Effector CD8-positive, alpha-beta T cell (primary cell): ENCODE measurements at regions not wholly inside any gene's neighbourhood (a gene's known extent, or its start where the extent isn't known, plus 50 kb on each side); places are given as distances from the start of the nearest gene placed in this dataset.
"Not testable (repeated sequence)": the region's sequence is repeated elsewhere in the genome, so short reads cannot be mapped to it uniquely, and the experiment has no call there.

Experiments used
- DNase-seq: peaks from one replicate; lab custom pipeline; 2025; lab: John Stamatoyannopoulos, UW

GRCh38 chr3:101950510-101950909, 101.2 kb downstream of the NFKBIZ start:
- no peak for DNase-seq

GRCh38 chr3:101950985-101951733, 101.8 kb downstream of the NFKBIZ start:
- DNase-seq = no peak

- no peak for DNase-seq
These were observed 105.0 kb downstream of the NFKBIZ start for GRCh38 chr3:101954361-101954760.

- no peak for DNase-seq
These were observed 105.6 kb downstream of the NFKBIZ start for GRCh38 chr3:101954936-101955335.

GRCh38 chr3:101962055-101962454, 112.7 kb downstream of the NFKBIZ start:
- no peak for DNase-seq

- no peak for DNase-seq
These were observed 114.6 kb downstream of the NFKBIZ start for GRCh38 chr3:101963902-101964362.

- no peak for DNase-seq
These were observed 115.5 kb downstream of the NFKBIZ start for GRCh38 chr3:101964861-101965260.

GRCh38 chr3:101966226-101966625, 116.9 kb downstream of the NFKBIZ start:
- no peak for DNase-seq

GRCh38 chr3:101970212-101970611, 120.9 kb downstream of the NFKBIZ start:
- DNase-seq = no peak

- DNase-seq = no peak
These were observed 121.6 kb downstream of the NFKBIZ start for GRCh38 chr3:101970905-101971304.

GRCh38 chr3:101972430-101973162, 123.3 kb downstream of the NFKBIZ start:
- no peak for DNase-seq

- no peak for DNase-seq
These were observed 123.8 kb downstream of the NFKBIZ start for GRCh38 chr3:101973163-101973505.

GRCh38 chr3:101975415-101975814, 126.1 kb downstream of the NFKBIZ start:
- DNase-seq = not testable (repeated sequence)

GRCh38 chr3:101976473-101976872, 127.2 kb downstream of the NFKBIZ start:
- DNase-seq = no peak

- no peak for DNase-seq
These were observed 129.0 kb downstream of the NFKBIZ start for GRCh38 chr3:101978348-101978747.

GRCh38 chr3:101979033-101979432, 129.7 kb downstream of the NFKBIZ start:
- DNase-seq = no peak

- DNase-seq = no peak
These were observed 135.0 kb downstream of the NFKBIZ start for GRCh38 chr3:101984356-101984755.

- DNase-seq = no peak
These were observed 139.3 kb downstream of the NFKBIZ start for GRCh38 chr3:101988596-101988995.

- no peak for DNase-seq
These were observed 140.4 kb downstream of the NFKBIZ start for GRCh38 chr3:101989578-101990200.

- no peak for DNase-seq
These were observed 143.5 kb downstream of the NFKBIZ start for GRCh38 chr3:101992863-101993262.

GRCh38 chr3:101994386-101994785, 145.1 kb downstream of the NFKBIZ start:
- DNase-seq = no peak

- DNase-seq = no peak
These were observed 146.2 kb downstream of the NFKBIZ start for GRCh38 chr3:101995371-101996046.
